HL-60 (cell line): ENCODE measurements at regions not wholly inside any gene's neighbourhood (a gene's known extent, or its start where the extent isn't known, plus 50 kb on each side); places are given as distances from the start of the nearest gene placed in this dataset.

Source experiments
- DNase-seq, 2 experiments: peaks; one replicate each; pipeline ENCODE4 v3.0.0-alpha.2; 2010 to 2020; ENCODE audit warnings: low read depth in 1 of 2, low spot score in 1 of 2
- H3K27ac ChIP-seq: fragments of 250-450 bp; sonication (Bioruptor Pico); replicated peaks from 2 replicates; pipeline ENCODE4 v1.5.1; 2020; ENCODE audit warnings: mild to moderate bottlenecking, moderate library complexity
- H3K27me3 ChIP-seq: fragments of 250-450 bp; sonication (Bioruptor Pico); 2 replicates; pipeline ENCODE4 v1.5.1; 2021; ENCODE audit warnings: mild to moderate bottlenecking, moderate library complexity; ENCODE audit not compliant: insufficient read depth, poor library complexity, severe bottlenecking
- H3K4me3 ChIP-seq: replicated peaks from 2 replicates; pipeline ENCODE4 v1.5.1; 2011; ENCODE audit warnings: mild to moderate bottlenecking, control low read depth, low read length; ENCODE audit not compliant: insufficient read depth
- CTCF ChIP-seq: IDR thresholded peaks from one replicate; pipeline ENCODE4 v1.5.1; 2011; ENCODE audit warnings: low read length, control low read depth, inconsistent platforms; ENCODE audit not compliant: insufficient read depth
- GABPA ChIP-seq: IDR thresholded peaks from 2 replicates; pipeline ENCODE4 v1.6.1; 2012; ENCODE audit warnings: low read depth
- POLR2AphosphoS5 ChIP-seq: IDR thresholded peaks from 2 replicates; pipeline ENCODE4 v1.6.1; 2012; ENCODE audit warnings: low read depth
- REST ChIP-seq: IDR thresholded peaks from 2 replicates; pipeline ENCODE4 v1.6.1; 2012; ENCODE audit warnings: low read depth; ENCODE audit not compliant: insufficient replicate concordance
- SPI1 ChIP-seq: IDR thresholded peaks from 2 replicates; pipeline ENCODE4 v1.6.1; 2012; ENCODE audit warnings: low read depth, mild to moderate bottlenecking, borderline replicate concordance

- no peak for DNase-seq
- H3K4me3 ChIP-seq: no peak overlapping the region
- no peak for TF ChIP-seq REST
- TF ChIP-seq POLR2AphosphoS5: no peak
- TF ChIP-seq CTCF: no peak
- TF ChIP-seq SPI1: no peak
- no peak for TF ChIP-seq GABPA
- H3K27ac ChIP-seq: no peak overlapping the region
- no peaks in the 10 kb centered on the region for H3K27me3 ChIP-seq
These were observed 595.2 kb upstream of the TBL1XR1 start for GRCh38 chr3:177792311-177793030.

- H3K27me3 ChIP-seq: no peaks in the 10 kb centered on the region
- H3K4me3 ChIP-seq: no peak overlapping the region
- TF ChIP-seq CTCF (no peak), SPI1 (no peak), POLR2AphosphoS5 (no peak), GABPA (no peak), REST (no peak)
- no peak for DNase-seq
- H3K27ac ChIP-seq: no peak overlapping the region
These were observed 596.2 kb upstream of the TBL1XR1 start for GRCh38 chr3:177793451-177793850.

GRCh38 chr3:177795216-177795615 lies 597.9 kb upstream of the TBL1XR1 start:
- Histone ChIP-seq H3K27ac (no peak overlapping the region), H3K27me3 (no peaks in the 10 kb centered on the region), H3K4me3 (no peak overlapping the region)
- TF ChIP-seq GABPA (no peak), POLR2AphosphoS5 (no peak), REST (no peak), CTCF (no peak)
- DNase-seq: no peak
